HCT116 (cell line): ENCODE measurements at regions not wholly inside any gene's neighbourhood (a gene's known extent, or its start where the extent isn't known, plus 50 kb on each side); places are given as distances from the start of the nearest gene placed in this dataset.

Experiments used
- ATAC-seq: fragments of 200-7000 bp; cut with Tn5 transposase; 2 replicates; pipeline ENCODE4 v1.9.1; 2020; ENCODE audit warnings: mild to moderate bottlenecking, moderate library complexity
- BruUV-seq: library from RNA; stranded (reverse); fragments of 400-500 nt; replicated peaks from 2 replicates; lab custom pipeline; 2021; lab: Mats Ljungman, UMichigan
- CTCF ChIA-PET: fragments of 300-600 bp; sonication (Branson Sonifier 250); formaldehyde crosslinking; loops from one replicate; lab custom pipeline; 2021; ENCODE audit warnings: antibody characterized with exemption; lab: Charles Lee
- POLR2A ChIA-PET: fragments of 300-600, 350-600 bp; sonication (Branson Sonifier 250); formaldehyde crosslinking; loops from one replicate; lab custom pipeline; 2021; ENCODE audit warnings: antibody characterized with exemption; lab: Charles Lee
- RAD21 ChIA-PET, 2 experiments: fragments of 300-600 bp; sonication (Branson Sonifier 250); formaldehyde crosslinking; loops; one replicate each; lab custom pipeline; 2023; ENCODE audit warnings: low total read pairs in 2 of 2; ENCODE audit not compliant: uncharacterized antibody in 2 of 2, unreplicated experiment in 2 of 2, low non-redundant PET in 1 of 2; lab: Charles Lee
- DNase-seq: peaks from one replicate; pipeline ENCODE4 v3.0.0-alpha.2; 2010; ENCODE audit warnings: low read depth, low spot score
- H2AFZ ChIP-seq: fragments of 200-600 bp; shearing (Covaris generic), sonication (generic); 2 replicates; pipeline ENCODE4 v1.6.1; 2017; ENCODE audit warnings: low read depth, mixed run types, mixed read lengths, antibody characterized with exemption, low read length; ENCODE audit not compliant: poor library complexity, severe bottlenecking
- H3K27ac ChIP-seq: 2 replicates; pipeline ENCODE4 v1.5.1; 2012; ENCODE audit warnings: low read depth, low read length
- H3K27me3 ChIP-seq: fragments of 200-600 bp; sonication (generic); 2 replicates; pipeline ENCODE4 v1.6.1; 2016; ENCODE audit warnings: mixed run types, low read length, mixed read lengths; ENCODE audit not compliant: insufficient read depth
- H3K36me3 ChIP-seq, 2 experiments: fragments of 200-500 bp in 1 of 2; fragments of 200-600 bp in 1 of 2; sonication (Bioruptor generic) in 1 of 2; sonication (generic) in 1 of 2; 2 replicates each; pipeline versions ENCODE4 v1.5.1 to v1.6.1; 2014 to 2016; ENCODE audit warnings: low read length in 2 of 2, inconsistent platforms in 1 of 2, mixed read lengths in 1 of 2, mixed run types in 1 of 2; ENCODE audit not compliant: insufficient read depth in 2 of 2, control insufficient read depth in 1 of 2
- H3K4me1 ChIP-seq, 2 experiments: fragments of 200-600 bp in 1 of 2; sonication (generic) in 1 of 2; 2 replicates each; pipeline versions ENCODE4 v1.5.1 to v1.6.1; 2012 to 2017; ENCODE audit warnings: low read length in 2 of 2, inconsistent platforms in 1 of 2, mild to moderate bottlenecking in 1 of 2, mixed read lengths in 1 of 2, mixed run types in 1 of 2, moderate library complexity in 1 of 2; ENCODE audit not compliant: insufficient read depth in 2 of 2, control insufficient read depth in 1 of 2
- H3K4me2 ChIP-seq: fragments of 200-600 bp; sonication (generic); 2 replicates; pipeline ENCODE4 v1.6.1; 2017; ENCODE audit warnings: mixed run types, low read length, mixed read lengths
- H3K4me3 ChIP-seq, 2 experiments: fragments of 200-600 bp in 1 of 2; sonication (generic) in 1 of 2; replicated peaks in 1 of 2; 2 replicates each; pipeline ENCODE4 v1.5.1; 2011 to 2016; ENCODE audit warnings: low read length in 2 of 2, control low read depth in 1 of 2, low read depth in 1 of 2, mild to moderate bottlenecking in 1 of 2, mixed read lengths in 1 of 2, mixed run types in 1 of 2
- H3K79me2 ChIP-seq: fragments of 200-600 bp; sonication (generic); 2 replicates; pipeline ENCODE4 v1.6.1; 2017; ENCODE audit warnings: mild to moderate bottlenecking, mixed run types, low read length, moderate library complexity, mixed read lengths; ENCODE audit not compliant: insufficient read depth
- H3K9ac ChIP-seq: fragments of 200-600 bp; sonication (generic); 2 replicates; pipeline ENCODE4 v1.6.1; 2016; ENCODE audit warnings: low read length, mixed read lengths
- H3K9me2 ChIP-seq: fragments of 200-600 bp; sonication (generic), shearing (Covaris generic); 2 replicates; pipeline ENCODE4 v1.6.1; 2017; ENCODE audit warnings: mixed run types, mild to moderate bottlenecking, moderate library complexity; ENCODE audit not compliant: insufficient read depth
- H3K9me3 ChIP-seq, 2 experiments: fragments of 200-500 bp in 1 of 2; fragments of 200-600 bp in 1 of 2; sonication (Bioruptor generic) in 1 of 2; sonication (generic) in 1 of 2; 2 replicates each; pipeline ENCODE4 v1.6.1; 2014 to 2017; ENCODE audit warnings: low read length in 2 of 2, mixed read lengths in 2 of 2, inconsistent platforms in 1 of 2, low read depth in 1 of 2, mild to moderate bottlenecking in 1 of 2, mixed run types in 1 of 2, moderate library complexity in 1 of 2; ENCODE audit not compliant: control insufficient read depth in 1 of 2, insufficient read depth in 1 of 2
- H4K20me1 ChIP-seq: fragments of 200-600 bp; sonication (generic), shearing (Covaris generic); 2 replicates; pipeline ENCODE4 v1.6.1; 2017; ENCODE audit warnings: mixed run types, mild to moderate bottlenecking, moderate library complexity; ENCODE audit not compliant: insufficient read depth
- EZH2phosphoT487 ChIP-seq: fragments of 200-600 bp; IDR thresholded peaks from 2 replicates; pipeline ENCODE4 v1.6.1; 2018; ENCODE audit warnings: antibody characterized with exemption, borderline replicate concordance
- FOSL1 ChIP-seq: IDR thresholded peaks from 2 replicates; pipeline ENCODE4 v1.6.1; 2012; ENCODE audit warnings: low read depth
- RAD21 ChIP-seq: IDR thresholded peaks from 2 replicates; pipeline ENCODE4 v1.6.1; 2012; ENCODE audit warnings: low read depth, mild to moderate bottlenecking
- ZBTB33 ChIP-seq: IDR thresholded peaks from 2 replicates; pipeline ENCODE4 v1.6.1; 2011; ENCODE audit warnings: mild to moderate bottlenecking, low read length, moderate library complexity; ENCODE audit not compliant: insufficient replicate concordance; ENCODE audit errors: extremely low read depth
- intact Hi-C: fragments of 100-400 bp; cut with micrococcal nuclease; formaldehyde crosslinking; loops from 2 replicates; pipeline ENCODE4 v1.10.0; 2022
- TF ChIP-seq, protein P1 (sequence below), 3 experiments: fragments of 200-600 bp in 1 of 3; sonication (generic) in 1 of 3; IDR thresholded peaks in 2 of 3; conservative IDR thresholded peaks in 1 of 3; 2 replicates each; pipeline ENCODE4 v1.5.1; 2012 to 2017; ENCODE audit warnings: low read depth in 2 of 3, low read length in 2 of 3, antibody characterized with exemption in 1 of 3, borderline replicate concordance in 1 of 3, control low read depth in 1 of 3, mild to moderate bottlenecking in 1 of 3, mixed read lengths in 1 of 3, mixed run types in 1 of 3, moderate library complexity in 1 of 3; ENCODE audit not compliant: insufficient read depth in 1 of 3

GRCh38 chr5:132134384-132134783, 60.8 kb downstream of the CSF2 start:
- BruUV-seq: no TSS peak
- H3K4me3 ChIP-seq: no peak overlapping the region
- H3K9me2 ChIP-seq: no peaks in the 10 kb centered on the region
- H3K4me2 ChIP-seq: no peak overlapping the region
- H2AFZ ChIP-seq: peak overlapping the region; percentile 77
- RAD21 ChIA-PET: interaction anchor here in 1 of 2 experiments (0.7 kb wide), 1 partner anchor 69 kb away, joined by 3 read pairs; no protein-coding TSS in a partner anchor
- TF ChIP-seq, protein P1, sequence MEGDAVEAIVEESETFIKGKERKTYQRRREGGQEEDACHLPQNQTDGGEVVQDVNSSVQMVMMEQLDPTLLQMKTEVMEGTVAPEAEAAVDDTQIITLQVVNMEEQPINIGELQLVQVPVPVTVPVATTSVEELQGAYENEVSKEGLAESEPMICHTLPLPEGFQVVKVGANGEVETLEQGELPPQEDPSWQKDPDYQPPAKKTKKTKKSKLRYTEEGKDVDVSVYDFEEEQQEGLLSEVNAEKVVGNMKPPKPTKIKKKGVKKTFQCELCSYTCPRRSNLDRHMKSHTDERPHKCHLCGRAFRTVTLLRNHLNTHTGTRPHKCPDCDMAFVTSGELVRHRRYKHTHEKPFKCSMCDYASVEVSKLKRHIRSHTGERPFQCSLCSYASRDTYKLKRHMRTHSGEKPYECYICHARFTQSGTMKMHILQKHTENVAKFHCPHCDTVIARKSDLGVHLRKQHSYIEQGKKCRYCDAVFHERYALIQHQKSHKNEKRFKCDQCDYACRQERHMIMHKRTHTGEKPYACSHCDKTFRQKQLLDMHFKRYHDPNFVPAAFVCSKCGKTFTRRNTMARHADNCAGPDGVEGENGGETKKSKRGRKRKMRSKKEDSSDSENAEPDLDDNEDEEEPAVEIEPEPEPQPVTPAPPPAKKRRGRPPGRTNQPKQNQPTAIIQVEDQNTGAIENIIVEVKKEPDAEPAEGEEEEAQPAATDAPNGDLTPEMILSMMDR (IDR thresholded peaks at IDR 0.05 in 2 of 3, conservative IDR thresholded peaks at IDR 0.05 in 1 of 3; ENCODE audit: borderline replicate concordance in 1 of 3, insufficient read depth in 1 of 3, low read depth in 2 of 3, low read length in 2 of 3): peak; percentile 35 to 57 (median 43); a peak in 5 of 6 replicates
- TF ChIP-seq RAD21: peak; percentile 61
- no peak for TF ChIP-seq FOSL1
- TF ChIP-seq, all 23 proteins: peak for 2
- Histone ChIP-seq H3K79me2 (no peaks in the 10 kb centered on the region), H4K20me1 (no peaks in the 10 kb centered on the region), H3K36me3 (no peaks in the 10 kb centered on the region), H3K9me3 (peaks cover 0 to 8% of the 10 kb centered on the region in 2 experiments; a peak in 2 of 4 replicates), H3K4me1 (no peaks in the 10 kb centered on the region), H3K27me3 (no peaks in the 10 kb centered on the region), H3K9ac (no peak overlapping the region), H3K27ac (no peak overlapping the region)
- intact Hi-C loops: loop anchor here (1.0 kb wide), 1 partner anchor 69 kb away; no protein-coding TSS in a partner anchor
- DNase-seq: peak; percentile 8
- ChIA-PET POLR2A (no interaction called here), CTCF (no interaction called here)
- ATAC-seq: peak; percentile 85

DNA sequence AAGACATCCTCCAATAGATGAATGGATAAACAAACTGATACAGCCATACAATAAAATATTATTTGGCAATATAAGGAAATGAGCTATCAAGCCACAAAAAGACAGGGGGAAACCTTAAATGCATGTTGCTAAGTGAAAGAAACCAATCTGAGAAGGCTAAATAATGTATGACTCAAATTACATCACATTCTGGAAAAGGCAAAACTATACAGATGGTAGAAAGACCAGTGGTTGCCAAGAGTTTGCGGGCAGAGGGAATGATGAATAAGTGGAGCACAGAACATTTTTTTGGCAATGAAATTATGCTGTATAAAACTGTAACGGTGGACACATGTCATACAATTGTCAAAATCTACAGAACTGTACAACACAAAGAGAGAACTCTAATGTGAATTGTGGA, 63.3 kb downstream of the CSF2 start:
- no peak overlapping the region for H3K9ac ChIP-seq
- no peaks in the 10 kb centered on the region for H3K79me2 ChIP-seq
- no peak for DNase-seq
- intact Hi-C loops: no loop called here
- H3K36me3 ChIP-seq: no peaks in the 10 kb centered on the region
- H4K20me1 ChIP-seq: no peaks in the 10 kb centered on the region
- no peak overlapping the region for H3K27ac ChIP-seq
- no peak overlapping the region for H3K4me3 ChIP-seq
- H2AFZ ChIP-seq: no peak overlapping the region
- BruUV-seq: no TSS peak
- CTCF ChIA-PET: no interaction called here
- H3K4me2 ChIP-seq: no peak overlapping the region
- no peaks in the 10 kb centered on the region for H3K9me2 ChIP-seq
- no peak for TF ChIP-seq EZH2phosphoT487
- TF ChIP-seq ZBTB33: no peak
- H3K4me1 ChIP-seq: no peaks in the 10 kb centered on the region
- RAD21 ChIA-PET: no interaction called here
- peaks cover 0 to 3% of the 10 kb centered on the region in 2 experiments; a peak in 1 of 4 replicates for H3K9me3 ChIP-seq
- POLR2A ChIA-PET: no interaction called here
- no peaks in the 10 kb centered on the region for H3K27me3 ChIP-seq
- no peak for ATAC-seq
